GM06990 (cell line): ENCODE measurements at regions not wholly inside any gene's neighbourhood (a gene's known extent, or its start where the extent isn't known, plus 50 kb on each side); places are given as distances from the start of the nearest gene placed in this dataset.
"Not testable (repeated sequence)": the region's sequence is repeated elsewhere in the genome, so short reads cannot be mapped to it uniquely, and the experiment has no call there.

Source experiments
- DNase-seq: peaks from one replicate; pipeline ENCODE4 v3.0.0-alpha.2; 2011; ENCODE audit not compliant: insufficient read length; ENCODE audit errors: extremely low read depth
- H3K27me3 ChIP-seq: replicated peaks from 2 replicates; pipeline ENCODE4 v1.6.0; 2011; ENCODE audit warnings: low read length; ENCODE audit not compliant: control insufficient read depth, insufficient read depth
- H3K36me3 ChIP-seq: 2 replicates; pipeline ENCODE4 v1.5.1; 2011; ENCODE audit warnings: low read length; ENCODE audit not compliant: control insufficient read depth, insufficient read depth
- H3K4me3 ChIP-seq: replicated peaks from 2 replicates; pipeline ENCODE4 v1.5.1; 2011; ENCODE audit warnings: low read depth, mild to moderate bottlenecking, control low read depth, low read length
- CTCF ChIP-seq: IDR thresholded peaks from 2 replicates; pipeline ENCODE4 v1.5.1; 2011; ENCODE audit warnings: low read length, control low read depth, mild to moderate bottlenecking, inconsistent platforms; ENCODE audit not compliant: insufficient read depth, poor library complexity, severe bottlenecking

- no peak for TF ChIP-seq CTCF
- no peaks in the 10 kb centered on the region for H3K27me3 ChIP-seq
- H3K36me3 ChIP-seq, result no peaks in the 10 kb centered on the region
- no peak overlapping the region for H3K4me3 ChIP-seq
- DNase-seq, result no peak
Observed at GRCh38 chr4:188971125-188971524, 831.9 kb downstream of the TRIML1 start.

GRCh38 chr4:188975271-188975670 lies 836.0 kb downstream of the TRIML1 start:
- no peak for DNase-seq
- H3K27me3 ChIP-seq, result no peaks in the 10 kb centered on the region
- H3K4me3 ChIP-seq, result no peak overlapping the region
- H3K36me3 ChIP-seq, result no peaks in the 10 kb centered on the region
- TF ChIP-seq CTCF, result no peak

GRCh38 chr4:188976644-188977115 lies 837.4 kb downstream of the TRIML1 start:
- TF ChIP-seq CTCF, result no peak
- H3K36me3 ChIP-seq, result no peaks in the 10 kb centered on the region
- DNase-seq, result no peak
- H3K27me3 ChIP-seq, result no peaks in the 10 kb centered on the region
- H3K4me3 ChIP-seq, result no peak overlapping the region

- DNase-seq, H3K4me3 ChIP-seq, H3K27me3 ChIP-seq, H3K36me3 ChIP-seq: not testable (repeated sequence)
Observed at GRCh38 chr4:188977232-188977631, 838.0 kb downstream of the TRIML1 start.

GRCh38 chr4:188984518-188984917 lies 845.3 kb downstream of the TRIML1 start:
- Histone ChIP-seq H3K4me3 (no peak overlapping the region), H3K36me3 (no peaks in the 10 kb centered on the region), H3K27me3 (no peaks in the 10 kb centered on the region)
- no peak for TF ChIP-seq CTCF
- DNase-seq, result no peak

GRCh38 chr4:188986271-188986689 lies 847.0 kb downstream of the TRIML1 start:
- no peak overlapping the region for H3K4me3 ChIP-seq
- no peaks in the 10 kb centered on the region for H3K27me3 ChIP-seq
- TF ChIP-seq CTCF, result no peak
- H3K36me3 ChIP-seq, result no peaks in the 10 kb centered on the region
- no peak for DNase-seq
